A549 (cell line): ENCODE measurements at regions not wholly inside any gene's neighbourhood (a gene's known extent, or its start where the extent isn't known, plus 50 kb on each side); places are given as distances from the start of the nearest gene placed in this dataset.

ENCODE experiments used
- ATAC-seq, 2 experiments: fragments of 200-7000 bp in 1 of 2; fragments of >200 bp in 1 of 2; cut with Nextera tagmentation in 1 of 2; cut with Tn5 transposase in 1 of 2; 3 replicates each; pipeline versions ENCODE4 v1.8.0 to v1.9.1; 2018 to 2020; ENCODE audit warnings: mild to moderate bottlenecking in 1 of 2, moderate library complexity in 1 of 2
- CTCF ChIA-PET: fragments of 300-600 bp; sonication (Branson Sonifier 250); formaldehyde crosslinking; extraction: SDS; loops from one replicate; lab custom pipeline; 2021; ENCODE audit warnings: antibody characterized with exemption, inconsistent platforms; lab: Yijun Ruan, JAX
- POLR2A ChIA-PET: fragments of 350-600 bp; formaldehyde crosslinking; extraction: SDS; loops from one replicate; lab custom pipeline; 2021; ENCODE audit warnings: antibody characterized with exemption, inconsistent platforms; lab: Yijun Ruan, JAX
- DNase-seq, 2 experiments: peaks; one replicate each; pipeline versions ENCODE4 v3.0.0 to v3.0.0-alpha.2; 2011 to 2016; ENCODE audit warnings: low read depth in 1 of 2, low spot score in 1 of 2
- FAIRE-seq: peaks from 2 replicates; lab custom pipeline; 2011; peaks lifted over from hg19 to GRCh38; lab: Jason Lieb, UNC
- H3K27ac ChIP-seq, 2 experiments: fragments of >200 bp; sonication (Bioruptor Twin); formaldehyde crosslinking; 3 replicates each; pipeline ENCODE4 v1.5.1; 2016 to 2017
- H3K4me1 ChIP-seq: fragments of >200 bp; sonication (Bioruptor Twin); formaldehyde crosslinking; 3 replicates; pipeline ENCODE4 v1.6.1; 2016
- H3K4me2 ChIP-seq: fragments of >200 bp; sonication (Bioruptor Twin); formaldehyde crosslinking; 3 replicates; pipeline ENCODE4 v1.6.1; 2016
- H3K4me3 ChIP-seq: fragments of >200 bp; sonication (Bioruptor Twin); formaldehyde crosslinking; 3 replicates; pipeline ENCODE4 v1.5.1; 2016
- H3K9me3 ChIP-seq: fragments of >200 bp; sonication (Bioruptor Twin); formaldehyde crosslinking; 3 replicates; pipeline ENCODE4 v1.6.1; 2016
- CBX8 ChIP-seq: fragments of 200-600 bp; sonication (generic); IDR thresholded peaks from 2 replicates; pipeline ENCODE4 v1.6.1; 2016
- CEBPB ChIP-seq, 2 experiments: fragments of >200 bp in 1 of 2; sonication (Bioruptor Twin) in 1 of 2; formaldehyde crosslinking in 1 of 2; IDR thresholded peaks; 2 replicates each; pipeline ENCODE4 v1.6.1; 2012 to 2016
- CHD2 ChIP-seq: fragments of 150-350 bp; IDR thresholded peaks from 2 replicates; pipeline ENCODE4 v1.6.1; 2014; ENCODE audit warnings: low read length; ENCODE audit not compliant: partially characterized antibody
- CHD4 ChIP-seq: fragments of 200-600 bp; sonication (generic); IDR thresholded peaks from 2 replicates; pipeline ENCODE4 v1.6.1; 2016; ENCODE audit warnings: antibody characterized with exemption, mild to moderate bottlenecking, borderline replicate concordance
- E2F6 ChIP-seq: IDR thresholded peaks from 2 replicates; pipeline ENCODE4 v1.6.1; 2012; ENCODE audit warnings: low read depth, borderline replicate concordance
- EHF ChIP-seq: fragments of 250-450 bp; sonication (Bioruptor Pico); IDR thresholded peaks from 2 replicates; pipeline ENCODE4 v1.5.0; 2020; ENCODE audit warnings: mild to moderate bottlenecking
- ESRRA ChIP-seq: fragments of 150-350 bp; IDR thresholded peaks from 2 replicates; pipeline ENCODE4 v1.6.1; 2014; ENCODE audit warnings: mild to moderate bottlenecking, low read length, borderline replicate concordance
- FOSL2 ChIP-seq, 2 experiments: fragments of 450-650 bp in 1 of 2; fragments of >200 bp in 1 of 2; sonication (Bioruptor Twin) in 1 of 2; formaldehyde crosslinking; IDR thresholded peaks; 2 replicates each; pipeline versions ENCODE4 v1.5.0 to v1.6.1; 2016 to 2020; ENCODE audit warnings: mild to moderate bottlenecking in 1 of 2, moderate library complexity in 1 of 2
- HEYL ChIP-seq: fragments of 250-450 bp; sonication (Bioruptor Pico); IDR thresholded peaks from 2 replicates; pipeline ENCODE4 v1.8.0; 2021; ENCODE audit warnings: mild to moderate bottlenecking, moderate library complexity
- HMGXB4 ChIP-seq: fragments of 250-450 bp; sonication (Bioruptor Pico); IDR thresholded peaks from 2 replicates; pipeline ENCODE4 v1.5.0; 2021; ENCODE audit warnings: mild to moderate bottlenecking, moderate library complexity, borderline replicate concordance
- HOXA7 ChIP-seq: fragments of 250-450 bp; sonication (Bioruptor Pico); IDR thresholded peaks from 2 replicates; pipeline ENCODE4 v1.5.0; 2020; ENCODE audit warnings: mild to moderate bottlenecking, moderate library complexity
- HOXB5 ChIP-seq: fragments of 250-450 bp; sonication (Bioruptor Pico); IDR thresholded peaks from 2 replicates; pipeline ENCODE4 v1.5.0; 2020; ENCODE audit warnings: mild to moderate bottlenecking, moderate library complexity
- JUN ChIP-seq, 2 experiments: fragments of >200 bp; sonication (Bioruptor Twin); formaldehyde crosslinking; IDR thresholded peaks; 2 replicates in 1 of 2; 3 replicates in 1 of 2; pipeline ENCODE4 v1.6.1; 2016 to 2017
- KDM5A ChIP-seq: fragments of 200-600 bp; sonication (generic); IDR thresholded peaks from 2 replicates; pipeline ENCODE4 v1.6.1; 2016; ENCODE audit warnings: antibody characterized with exemption, mild to moderate bottlenecking
- MAFK ChIP-seq: fragments of 450-650 bp; IDR thresholded peaks from 2 replicates; pipeline ENCODE4 v1.6.1; 2014; ENCODE audit not compliant: partially characterized antibody
- MAX ChIP-seq: IDR thresholded peaks from 2 replicates; pipeline ENCODE4 v1.6.1; 2012
- MYC ChIP-seq: IDR thresholded peaks from 2 replicates; pipeline ENCODE4 v1.6.1; 2012; ENCODE audit warnings: mild to moderate bottlenecking, inconsistent platforms, low read length, improper control_type of control experiment, borderline replicate concordance
- NR3C1 ChIP-seq: fragments of >200 bp; sonication (Bioruptor Twin); formaldehyde crosslinking; IDR thresholded peaks from 3 replicates; pipeline ENCODE4 v1.6.1; 2017
- POLR2A ChIP-seq: IDR thresholded peaks from 2 replicates; pipeline ENCODE4 v1.6.1; 2012; ENCODE audit warnings: mild to moderate bottlenecking, low read length
- RAD21 ChIP-seq, 2 experiments: fragments of >200 bp in 1 of 2; sonication (Bioruptor Twin) in 1 of 2; formaldehyde crosslinking in 1 of 2; IDR thresholded peaks in 1 of 2; conservative IDR thresholded peaks in 1 of 2; 2 replicates in 1 of 2; 3 replicates in 1 of 2; pipeline ENCODE4 v1.6.1; 2012 to 2018; ENCODE audit warnings: inconsistent platforms in 1 of 2
- RFX5 ChIP-seq: fragments of 450-650 bp; IDR thresholded peaks from 2 replicates; pipeline ENCODE4 v1.7.1; 2014; ENCODE audit warnings: antibody characterized with exemption, mild to moderate bottlenecking, moderate library complexity
- SMC3 ChIP-seq: fragments of >200 bp; sonication (Bioruptor Twin); formaldehyde crosslinking; IDR thresholded peaks from 3 replicates; pipeline ENCODE4 v1.6.1; 2018; ENCODE audit warnings: inconsistent platforms
- SREBF2 ChIP-seq: fragments of 450-650 bp; IDR thresholded peaks from 2 replicates; pipeline ENCODE4 v1.6.1; 2014; ENCODE audit warnings: mild to moderate bottlenecking, moderate library complexity
- TP53 ChIP-seq: fragments of 250-450 bp; sonication (Bioruptor Pico); IDR thresholded peaks from 2 replicates; pipeline ENCODE4 v1.5.0; 2021; ENCODE audit warnings: mild to moderate bottlenecking, moderate library complexity
- WGBS: methylation state at CpG from one replicate; pipeline ENCODE4 v1.1.6; 2017; ENCODE audit errors: missing lambda C conversion rate; 5-methylcytosine and 5-hydroxymethylcytosine counted together
- TF ChIP-seq, protein P1 (sequence below): fragments of 200-600 bp; sonication (generic); IDR thresholded peaks from 2 replicates; pipeline ENCODE4 v1.6.1; 2016; ENCODE audit warnings: antibody characterized with exemption, mild to moderate bottlenecking, moderate library complexity

DNA sequence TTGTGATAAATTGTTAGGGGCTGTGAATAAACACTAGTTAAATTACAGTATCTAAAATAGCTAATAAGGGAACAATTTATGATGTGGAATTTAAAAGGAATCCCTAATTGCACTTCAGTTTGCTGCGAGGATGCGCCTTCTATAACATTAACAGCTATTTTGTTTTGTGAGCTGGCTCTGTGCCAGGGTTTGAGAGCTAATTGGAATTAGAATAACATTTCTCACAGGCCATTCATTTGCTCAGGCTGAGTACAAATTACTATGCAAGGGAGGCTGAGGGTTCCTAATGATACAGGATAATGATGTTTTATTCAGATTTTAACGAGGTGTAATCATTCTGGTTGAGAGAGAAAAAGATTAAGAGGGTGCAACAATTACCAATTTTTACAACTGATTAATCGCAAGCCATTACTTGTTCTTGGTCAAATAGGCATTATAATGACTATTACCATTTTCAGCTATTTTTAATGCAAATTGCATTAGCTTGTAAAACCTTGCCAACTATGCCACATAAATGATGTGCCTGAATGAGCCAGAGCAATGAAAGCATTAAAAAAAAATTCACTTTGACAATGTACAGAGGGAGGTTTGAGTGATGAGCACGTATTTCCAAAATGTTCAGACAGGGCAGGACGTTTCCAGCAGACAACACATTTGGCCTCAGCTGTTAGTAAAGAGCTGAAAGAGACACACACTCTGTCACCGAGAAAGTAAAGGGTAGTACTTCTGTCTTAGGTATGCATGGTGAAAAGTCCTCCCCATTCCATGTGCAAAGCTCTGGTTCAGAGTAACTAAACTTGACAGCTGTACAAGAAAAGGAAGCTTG is 576.5 kb downstream of the TLE1 start:
- no peak overlapping the region for H3K4me3 ChIP-seq
- no peak overlapping the region for H3K27ac ChIP-seq
- H3K9me3 ChIP-seq, result no peaks in the 10 kb centered on the region
- 73% methylated on average over 7 of the region's 7 CpGs for WGBS
- POLR2A ChIA-PET, result interaction anchor here (0.6 kb wide), 1 partner anchor 1840 kb away, joined by 5 read pairs; no protein-coding TSS in a partner anchor
- H3K4me1 ChIP-seq, result peaks cover 9% of the 10 kb centered on the region; the same call in 1 of the 3 replicates
- no peak for DNase-seq
- TF ChIP-seq EHF, result no peak
- no peak for TF ChIP-seq CHD2
- TF ChIP-seq CBX8, result no peak
- TF ChIP-seq CEBPB (IDR thresholded peaks at IDR 0.05), result no peak
- no peak for TF ChIP-seq RFX5
- TF ChIP-seq HMGXB4 (CRISPR knock-in tag), result no peak
- TF ChIP-seq FOSL2 (IDR thresholded peaks at IDR 0.05), result no peak
- TF ChIP-seq FOSL2 (CRISPR knock-in tag; IDR thresholded peaks at IDR 0.05), result no peak
- no peak for TF ChIP-seq HOXA7
- no peak for TF ChIP-seq HEYL (CRISPR knock-in tag)
- no peak for TF ChIP-seq E2F6
- no peak for TF ChIP-seq HOXB5 (CRISPR knock-in tag)
- TF ChIP-seq KDM5A, result no peak
- TF ChIP-seq NR3C1, result no peak
- TF ChIP-seq, protein P1, sequence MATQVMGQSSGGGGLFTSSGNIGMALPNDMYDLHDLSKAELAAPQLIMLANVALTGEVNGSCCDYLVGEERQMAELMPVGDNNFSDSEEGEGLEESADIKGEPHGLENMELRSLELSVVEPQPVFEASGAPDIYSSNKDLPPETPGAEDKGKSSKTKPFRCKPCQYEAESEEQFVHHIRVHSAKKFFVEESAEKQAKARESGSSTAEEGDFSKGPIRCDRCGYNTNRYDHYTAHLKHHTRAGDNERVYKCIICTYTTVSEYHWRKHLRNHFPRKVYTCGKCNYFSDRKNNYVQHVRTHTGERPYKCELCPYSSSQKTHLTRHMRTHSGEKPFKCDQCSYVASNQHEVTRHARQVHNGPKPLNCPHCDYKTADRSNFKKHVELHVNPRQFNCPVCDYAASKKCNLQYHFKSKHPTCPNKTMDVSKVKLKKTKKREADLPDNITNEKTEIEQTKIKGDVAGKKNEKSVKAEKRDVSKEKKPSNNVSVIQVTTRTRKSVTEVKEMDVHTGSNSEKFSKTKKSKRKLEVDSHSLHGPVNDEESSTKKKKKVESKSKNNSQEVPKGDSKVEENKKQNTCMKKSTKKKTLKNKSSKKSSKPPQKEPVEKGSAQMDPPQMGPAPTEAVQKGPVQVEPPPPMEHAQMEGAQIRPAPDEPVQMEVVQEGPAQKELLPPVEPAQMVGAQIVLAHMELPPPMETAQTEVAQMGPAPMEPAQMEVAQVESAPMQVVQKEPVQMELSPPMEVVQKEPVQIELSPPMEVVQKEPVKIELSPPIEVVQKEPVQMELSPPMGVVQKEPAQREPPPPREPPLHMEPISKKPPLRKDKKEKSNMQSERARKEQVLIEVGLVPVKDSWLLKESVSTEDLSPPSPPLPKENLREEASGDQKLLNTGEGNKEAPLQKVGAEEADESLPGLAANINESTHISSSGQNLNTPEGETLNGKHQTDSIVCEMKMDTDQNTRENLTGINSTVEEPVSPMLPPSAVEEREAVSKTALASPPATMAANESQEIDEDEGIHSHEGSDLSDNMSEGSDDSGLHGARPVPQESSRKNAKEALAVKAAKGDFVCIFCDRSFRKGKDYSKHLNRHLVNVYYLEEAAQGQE, result no peak
- TF ChIP-seq SREBF2, result no peak
- TF ChIP-seq ESRRA, result no peak
- no peak for TF ChIP-seq MYC
- TF ChIP-seq, all 56 proteins: peak for 0
- ATAC-seq (no peak), FAIRE-seq (no peak)
- CTCF ChIA-PET, result interaction anchor here (0.8 to 1.5 kb wide), 3 partner anchors 9 to 20 kb away, joined by 3 to 5 read pairs (median 4); no protein-coding TSS in a partner anchor
- H3K4me2 ChIP-seq, result no peak overlapping the region

- Histone ChIP-seq H3K4me1 (peaks cover 14% of the 10 kb centered on the region; the same call in 2 of the 3 replicates), H3K27ac (no peak overlapping the region), H3K4me3 (no peak overlapping the region), H3K9me3 (no peaks in the 10 kb centered on the region), H3K4me2 (peak overlapping the region; percentile 4; the same call in 1 of the 3 replicates)
- 89% methylated on average over 1 of the region's 1 CpG for WGBS
- ChIA-PET CTCF (no interaction called here), POLR2A (no interaction called here)
- DNase-seq (no peak), FAIRE-seq (no peak), ATAC-seq (no peak)
- TF ChIP-seq CHD4, result no peak
- TF ChIP-seq TP53 (CRISPR knock-in tag), result no peak
- no peak for TF ChIP-seq JUN (IDR thresholded peaks at IDR 0.05)
- no peak for TF ChIP-seq SMC3
- TF ChIP-seq RAD21 (conservative IDR thresholded peaks at IDR 0.05 in 1 of 2, IDR thresholded peaks at IDR 0.05 in 1 of 2), result no peak
- TF ChIP-seq MAFK, result no peak
- TF ChIP-seq POLR2A, result no peak
- TF ChIP-seq HEYL (CRISPR knock-in tag), result no peak
- no peak for TF ChIP-seq MAX
These were observed 580.5 kb downstream of the TLE1 start for GRCh38 chr9:81108821-81109220.
